SK-N-SH treated with all-trans-retinoic acid at 6 μM for 48 hours (cell line): ENCODE measurements at regions not wholly inside any gene's neighbourhood (a gene's known extent, or its start where the extent isn't known, plus 50 kb on each side); places are given as distances from the start of the nearest gene placed in this dataset.
"Not testable (repeated sequence)": the region's sequence is repeated elsewhere in the genome, so short reads cannot be mapped to it uniquely, and the experiment has no call there.

Experiments
- ATAC-seq: fragments of 200-7000 bp; cut with Tn5 transposase; 3 replicates; pipeline ENCODE4 v1.9.1; 2020; ENCODE audit warnings: mild to moderate bottlenecking, moderate library complexity
- ARNTL ChIP-seq: fragments of 450-650 bp; formaldehyde crosslinking; IDR thresholded peaks from 2 replicates; pipeline ENCODE4 v1.5.0; 2020; ENCODE audit warnings: low read depth, mild to moderate bottlenecking, moderate library complexity, borderline replicate concordance
- BACH2 ChIP-seq: fragments of 250-450 bp; sonication (Bioruptor Pico); IDR thresholded peaks from 2 replicates; pipeline ENCODE4 v1.9.0; 2021; ENCODE audit warnings: mild to moderate bottlenecking, borderline replicate concordance
- CSDC2 ChIP-seq: fragments of 250-450 bp; sonication (Bioruptor Pico); IDR thresholded peaks from 2 replicates; pipeline ENCODE4 v1.5.0; 2020; ENCODE audit warnings: mild to moderate bottlenecking, moderate library complexity
- ESRRG ChIP-seq: fragments of 250-450 bp; sonication (Bioruptor Pico); IDR thresholded peaks from 2 replicates; pipeline ENCODE4 v1.6.1; 2021; ENCODE audit warnings: mild to moderate bottlenecking
- GLIS3 ChIP-seq: fragments of 250-450 bp; sonication (Bioruptor Pico); IDR thresholded peaks from 2 replicates; pipeline ENCODE4 v1.5.0; 2020; ENCODE audit warnings: mild to moderate bottlenecking, moderate library complexity
- ISL1 ChIP-seq: fragments of 250-450 bp; sonication (Bioruptor Pico); IDR thresholded peaks from 2 replicates; pipeline ENCODE4 v2.1.2; 2022; ENCODE audit warnings: mild to moderate bottlenecking, moderate library complexity
- OSR1 ChIP-seq: fragments of 250-450 bp; sonication (Bioruptor Pico); IDR thresholded peaks from 2 replicates; pipeline ENCODE4 v1.8.0; 2022; ENCODE audit warnings: moderate library complexity, mild to moderate bottlenecking, inconsistent platforms
- PPARA ChIP-seq: fragments of 250-450 bp; sonication (Bioruptor Pico); IDR thresholded peaks from 2 replicates; pipeline ENCODE4 v1.5.0; 2020; ENCODE audit warnings: mild to moderate bottlenecking, borderline replicate concordance
- RARB ChIP-seq: fragments of 250-450 bp; sonication (Bioruptor Pico); IDR thresholded peaks from 2 replicates; pipeline ENCODE4 v1.8.0; 2021; ENCODE audit warnings: mild to moderate bottlenecking, moderate library complexity
- SNAI2 ChIP-seq: fragments of 250-450 bp; sonication (Bioruptor Pico); IDR thresholded peaks from 2 replicates; pipeline ENCODE4 v1.5.0; 2020; ENCODE audit warnings: mild to moderate bottlenecking, moderate library complexity
- TOX ChIP-seq: fragments of 250-450 bp; sonication (Bioruptor Pico); IDR thresholded peaks from 2 replicates; pipeline ENCODE4 v1.8.0; 2021; ENCODE audit warnings: mild to moderate bottlenecking, moderate library complexity, borderline replicate concordance
- TSHZ2 ChIP-seq: fragments of 250-450 bp; sonication (Bioruptor Pico); IDR thresholded peaks from 2 replicates; pipeline ENCODE4 v1.5.0; 2020; ENCODE audit warnings: mild to moderate bottlenecking, moderate library complexity
- ZC3H10 ChIP-seq: fragments of 250-450 bp; sonication (Bioruptor Pico); IDR thresholded peaks from 2 replicates; pipeline ENCODE4 v1.5.1; 2021; ENCODE audit warnings: mild to moderate bottlenecking, moderate library complexity
- ZFP3 ChIP-seq: fragments of 250-450 bp; sonication (Bioruptor Pico); IDR thresholded peaks from 2 replicates; pipeline ENCODE4 v1.5.0; 2020; ENCODE audit warnings: mild to moderate bottlenecking, moderate library complexity
- ZFP30 ChIP-seq: fragments of 450-650 bp; formaldehyde crosslinking; IDR thresholded peaks from 2 replicates; pipeline ENCODE4 v1.5.0; 2022; ENCODE audit warnings: mild to moderate bottlenecking, moderate library complexity
- ZNF565 ChIP-seq: fragments of 450-650 bp; formaldehyde crosslinking; conservative IDR thresholded peaks from 2 replicates; pipeline ENCODE4 v1.5.0; 2020; ENCODE audit warnings: low read depth, mild to moderate bottlenecking, moderate library complexity
- ZNF70 ChIP-seq: fragments of 450-650 bp; formaldehyde crosslinking; IDR thresholded peaks from 2 replicates; pipeline ENCODE4 v1.5.0; 2020; ENCODE audit warnings: mild to moderate bottlenecking, moderate library complexity
- ZNF8 ChIP-seq: fragments of 450-650 bp; formaldehyde crosslinking; IDR thresholded peaks from 2 replicates; pipeline ENCODE4 v1.5.0; 2020; ENCODE audit warnings: mild to moderate bottlenecking, moderate library complexity
- TF ChIP-seq, protein P1 (sequence below): fragments of 250-450 bp; sonication (Bioruptor Pico); IDR thresholded peaks from 2 replicates; pipeline ENCODE4 v1.5.1; 2020; ENCODE audit warnings: low read depth, mild to moderate bottlenecking, moderate library complexity
- TF ChIP-seq, protein P2 (sequence below): fragments of 250-450 bp; sonication (Bioruptor Pico); IDR thresholded peaks from 2 replicates; pipeline ENCODE4 v1.8.0; 2020; ENCODE audit warnings: mild to moderate bottlenecking, moderate library complexity, borderline replicate concordance

DNA sequence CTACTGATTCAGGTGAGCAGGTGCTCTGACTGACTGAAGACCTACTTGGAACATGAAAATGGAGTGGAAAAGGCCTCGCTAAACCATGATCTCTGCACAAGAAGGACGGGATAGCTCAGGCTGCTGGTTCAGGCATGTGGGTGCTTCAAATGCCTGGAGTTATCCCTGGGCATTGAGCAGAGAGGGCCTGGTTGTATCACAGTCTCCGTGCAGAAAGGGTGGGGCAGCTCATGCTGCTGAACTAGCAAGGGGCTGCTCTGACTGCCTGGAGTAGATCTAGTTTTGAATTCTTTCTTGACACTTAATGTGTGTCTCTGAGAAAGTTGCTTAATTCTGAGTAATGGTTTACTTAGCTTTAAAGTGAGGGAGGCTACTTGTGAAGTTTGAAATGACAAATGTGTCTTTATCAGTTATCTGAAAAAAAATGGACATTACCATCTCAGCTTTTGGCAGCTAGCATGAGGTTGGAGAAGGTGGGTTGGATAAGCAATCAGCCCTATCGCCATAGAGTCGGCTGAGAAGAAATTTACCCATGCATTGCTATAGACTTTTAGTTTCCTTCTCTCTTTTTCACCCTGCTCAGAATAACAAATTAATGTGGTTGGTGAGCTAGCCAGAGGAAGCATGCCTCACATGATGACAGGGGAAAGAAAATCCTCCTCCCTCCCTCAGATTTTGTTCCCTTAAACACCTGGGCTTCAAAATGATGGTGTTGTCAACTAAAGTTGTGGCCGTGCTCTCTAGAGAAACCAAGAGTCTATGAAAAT lies 832.4 kb downstream of the STIM2 start (continued):
- TF ChIP-seq TSHZ2 (CRISPR knock-in tag) (no peak), ZFP3 (CRISPR knock-in tag) (no peak), SNAI2 (CRISPR knock-in tag) (no peak), OSR1 (CRISPR knock-in tag) (no peak), ISL1 (CRISPR knock-in tag) (no peak), BACH2 (CRISPR knock-in tag) (no peak), GLIS3 (CRISPR knock-in tag) (no peak), PPARA (no peak), ZNF565 (CRISPR knock-in tag) (no peak), TOX (CRISPR knock-in tag) (no peak)

GRCh38 chr4:27696257-27696656 lies 835.6 kb downstream of the STIM2 start:
- not testable (repeated sequence) for ATAC-seq

DNA sequence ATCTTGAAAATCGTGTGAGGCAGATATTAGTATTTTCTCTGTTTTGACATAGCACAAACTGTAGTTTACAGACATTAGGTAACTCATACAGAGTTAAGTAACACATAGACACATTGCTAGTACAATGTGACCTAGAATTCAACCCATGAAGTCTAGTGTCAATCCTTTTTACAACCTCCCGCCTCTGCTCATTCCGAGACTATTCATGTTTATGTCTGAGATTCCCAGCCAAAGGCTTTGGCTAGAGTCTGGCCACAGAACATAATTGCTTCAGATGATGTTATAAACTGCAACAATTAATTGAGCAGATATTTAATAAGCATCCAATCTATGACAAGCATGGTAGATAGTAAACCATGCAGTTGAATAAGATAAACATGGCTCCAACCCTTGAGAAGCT lies 841.0 kb downstream of the STIM2 start:
- ATAC-seq, result no peak

GRCh38 chr4:27702730-27703431 lies 842.2 kb downstream of the STIM2 start:
- ATAC-seq, result no peak
- TF ChIP-seq ZNF565 (CRISPR knock-in tag) (no peak), OSR1 (CRISPR knock-in tag) (no peak), SNAI2 (CRISPR knock-in tag) (no peak), ZNF8 (CRISPR knock-in tag) (no peak)

More for the DNA sequence above, 841.0 kb downstream of the STIM2 start:
- TF ChIP-seq ZNF8 (CRISPR knock-in tag), result no peak
- TF ChIP-seq OSR1 (CRISPR knock-in tag), result no peak
- TF ChIP-seq ARNTL (CRISPR knock-in tag), result no peak
- TF ChIP-seq ZNF70 (CRISPR knock-in tag), result no peak
- no peak for TF ChIP-seq ZC3H10 (CRISPR knock-in tag)
- no peak for TF ChIP-seq CSDC2 (CRISPR knock-in tag)
- no peak for TF ChIP-seq ISL1 (CRISPR knock-in tag)
- TF ChIP-seq, protein P1, sequence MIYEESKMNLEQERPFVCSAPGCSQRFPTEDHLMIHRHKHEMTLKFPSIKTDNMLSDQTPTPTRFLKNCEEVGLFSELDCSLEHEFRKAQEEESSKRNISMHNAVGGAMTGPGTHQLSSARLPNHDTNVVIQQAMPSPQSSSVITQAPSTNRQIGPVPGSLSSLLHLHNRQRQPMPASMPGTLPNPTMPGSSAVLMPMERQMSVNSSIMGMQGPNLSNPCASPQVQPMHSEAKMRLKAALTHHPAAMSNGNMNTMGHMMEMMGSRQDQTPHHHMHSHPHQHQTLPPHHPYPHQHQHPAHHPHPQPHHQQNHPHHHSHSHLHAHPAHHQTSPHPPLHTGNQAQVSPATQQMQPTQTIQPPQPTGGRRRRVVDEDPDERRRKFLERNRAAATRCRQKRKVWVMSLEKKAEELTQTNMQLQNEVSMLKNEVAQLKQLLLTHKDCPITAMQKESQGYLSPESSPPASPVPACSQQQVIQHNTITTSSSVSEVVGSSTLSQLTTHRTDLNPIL (CRISPR knock-in tag), result no peak
- TF ChIP-seq ESRRG (CRISPR knock-in tag), result no peak

GRCh38 chr4:27703771-27704170 lies 843.1 kb downstream of the STIM2 start:
- ATAC-seq, result no peak
- TF ChIP-seq RARB (CRISPR knock-in tag) (no peak), ISL1 (CRISPR knock-in tag) (no peak), ZFP30 (CRISPR knock-in tag) (no peak)
- TF ChIP-seq, protein P2, sequence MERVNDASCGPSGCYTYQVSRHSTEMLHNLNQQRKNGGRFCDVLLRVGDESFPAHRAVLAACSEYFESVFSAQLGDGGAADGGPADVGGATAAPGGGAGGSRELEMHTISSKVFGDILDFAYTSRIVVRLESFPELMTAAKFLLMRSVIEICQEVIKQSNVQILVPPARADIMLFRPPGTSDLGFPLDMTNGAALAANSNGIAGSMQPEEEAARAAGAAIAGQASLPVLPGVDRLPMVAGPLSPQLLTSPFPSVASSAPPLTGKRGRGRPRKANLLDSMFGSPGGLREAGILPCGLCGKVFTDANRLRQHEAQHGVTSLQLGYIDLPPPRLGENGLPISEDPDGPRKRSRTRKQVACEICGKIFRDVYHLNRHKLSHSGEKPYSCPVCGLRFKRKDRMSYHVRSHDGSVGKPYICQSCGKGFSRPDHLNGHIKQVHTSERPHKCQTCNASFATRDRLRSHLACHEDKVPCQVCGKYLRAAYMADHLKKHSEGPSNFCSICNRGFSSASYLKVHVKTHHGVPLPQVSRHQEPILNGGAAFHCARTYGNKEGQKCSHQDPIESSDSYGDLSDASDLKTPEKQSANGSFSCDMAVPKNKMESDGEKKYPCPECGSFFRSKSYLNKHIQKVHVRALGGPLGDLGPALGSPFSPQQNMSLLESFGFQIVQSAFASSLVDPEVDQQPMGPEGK (CRISPR knock-in tag), result no peak
